Heart left ventricle (tissue), 13 donors: ENCODE measurements at regions not wholly inside any gene's neighbourhood (a gene's known extent, or its start where the extent isn't known, plus 50 kb on each side); places are given as distances from the start of the nearest gene placed in this dataset.

Experiments
- POLR2A ChIP-seq, 2 donors: fragments of 450-650 bp; IDR thresholded peaks; one replicate each; pipeline ENCODE4 v1.6.1; 2017; ENCODE audit warnings: antibody characterized with exemption in 2 of 2, mild to moderate bottlenecking in 2 of 2, moderate library complexity in 2 of 2
- TF ChIP-seq, protein P1 (sequence below), 12 donors: fragments of 200-600 bp; sonication (generic) in 4 of 12; IDR thresholded peaks; one replicate each; pipeline versions ENCODE4 v1.5.0 to v1.8.0; 2018 to 2022; ENCODE audit warnings: antibody characterized with exemption in 12 of 12, mild to moderate bottlenecking in 5 of 12
- donor health status: ischemic (EF 13 %, LVEDD 7.1; RV severe dilation, severe dysfunction).
- donor health status: DM: no; HTN: yes; CAD: no.
- donor health status: DM: no; HTN: no; CAD: no.
- donor health status: ischemic (EF 25% LVEDD 6.9; RV normal size, moderate dysfunction).
- donor health status: ischemic (EF 25% LVEDD 5.7; RV mildly dilated, moderate dysfunction).
- donor health status: ischemic (EF 35%, LVEDD 5.7; RV mildly dilated, moderate dysfunction).
- donor health status: nonischemic (EF 11% LVEDD 7.7; RV severe dilation, severe dysfunction).
- donor health status: DM: yes; HTN: yes; CAD: no.
- donor health status: PGD.
- donor health status: ischemic (EF 29% LVEDD 5.4; RV normal size, mild dysfunction).
- donor health status: nonischemic (EF 23%, LVEDD 6.1; RV moderate dilation, normal function).

DNA sequence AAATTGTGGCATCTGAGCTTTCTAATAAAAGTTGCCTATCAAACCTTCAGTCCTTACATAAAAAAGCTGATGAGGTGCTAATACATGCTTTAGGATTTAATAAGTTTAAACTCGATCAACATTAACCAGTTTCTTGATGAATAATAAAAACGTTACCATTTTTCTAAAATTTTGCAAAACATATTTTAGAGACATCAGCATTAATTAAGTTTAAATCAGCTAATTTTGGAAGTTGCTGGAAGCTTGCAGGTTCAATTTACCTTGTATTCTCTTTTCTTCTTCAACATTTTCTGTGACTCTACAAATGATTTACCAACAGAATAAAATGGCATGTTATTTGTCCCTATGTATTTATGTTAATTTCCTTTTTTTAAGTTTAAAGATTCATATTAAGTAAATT lies 365.3 kb upstream of the OPRM1 start:
- TF ChIP-seq, protein P1, sequence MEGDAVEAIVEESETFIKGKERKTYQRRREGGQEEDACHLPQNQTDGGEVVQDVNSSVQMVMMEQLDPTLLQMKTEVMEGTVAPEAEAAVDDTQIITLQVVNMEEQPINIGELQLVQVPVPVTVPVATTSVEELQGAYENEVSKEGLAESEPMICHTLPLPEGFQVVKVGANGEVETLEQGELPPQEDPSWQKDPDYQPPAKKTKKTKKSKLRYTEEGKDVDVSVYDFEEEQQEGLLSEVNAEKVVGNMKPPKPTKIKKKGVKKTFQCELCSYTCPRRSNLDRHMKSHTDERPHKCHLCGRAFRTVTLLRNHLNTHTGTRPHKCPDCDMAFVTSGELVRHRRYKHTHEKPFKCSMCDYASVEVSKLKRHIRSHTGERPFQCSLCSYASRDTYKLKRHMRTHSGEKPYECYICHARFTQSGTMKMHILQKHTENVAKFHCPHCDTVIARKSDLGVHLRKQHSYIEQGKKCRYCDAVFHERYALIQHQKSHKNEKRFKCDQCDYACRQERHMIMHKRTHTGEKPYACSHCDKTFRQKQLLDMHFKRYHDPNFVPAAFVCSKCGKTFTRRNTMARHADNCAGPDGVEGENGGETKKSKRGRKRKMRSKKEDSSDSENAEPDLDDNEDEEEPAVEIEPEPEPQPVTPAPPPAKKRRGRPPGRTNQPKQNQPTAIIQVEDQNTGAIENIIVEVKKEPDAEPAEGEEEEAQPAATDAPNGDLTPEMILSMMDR (IDR thresholded peaks at IDR 0.05), result no peak
- TF ChIP-seq POLR2A (IDR thresholded peaks at IDR 0.05), result no peak
